ENCODE measurements at regions not wholly inside any gene's neighbourhood (a gene's known extent, or its start where the extent isn't known, plus 50 kb on each side); places are given as distances from the start of the nearest gene placed in this dataset.
"Not testable (repeated sequence)": the region's sequence is repeated elsewhere in the genome, so short reads cannot be mapped to it uniquely, and the experiment has no call there.

- no peaks in the 10 kb centered on the region for H3K36me3 Mint-ChIP-seq (ENCODE audit: low read depth)
- H3K9me3 Mint-ChIP-seq, result no peaks in the 10 kb centered on the region
Observed at GRCh38 chr15:26298010-26298658, 435.0 kb upstream of the ATP10A start.

DNA sequence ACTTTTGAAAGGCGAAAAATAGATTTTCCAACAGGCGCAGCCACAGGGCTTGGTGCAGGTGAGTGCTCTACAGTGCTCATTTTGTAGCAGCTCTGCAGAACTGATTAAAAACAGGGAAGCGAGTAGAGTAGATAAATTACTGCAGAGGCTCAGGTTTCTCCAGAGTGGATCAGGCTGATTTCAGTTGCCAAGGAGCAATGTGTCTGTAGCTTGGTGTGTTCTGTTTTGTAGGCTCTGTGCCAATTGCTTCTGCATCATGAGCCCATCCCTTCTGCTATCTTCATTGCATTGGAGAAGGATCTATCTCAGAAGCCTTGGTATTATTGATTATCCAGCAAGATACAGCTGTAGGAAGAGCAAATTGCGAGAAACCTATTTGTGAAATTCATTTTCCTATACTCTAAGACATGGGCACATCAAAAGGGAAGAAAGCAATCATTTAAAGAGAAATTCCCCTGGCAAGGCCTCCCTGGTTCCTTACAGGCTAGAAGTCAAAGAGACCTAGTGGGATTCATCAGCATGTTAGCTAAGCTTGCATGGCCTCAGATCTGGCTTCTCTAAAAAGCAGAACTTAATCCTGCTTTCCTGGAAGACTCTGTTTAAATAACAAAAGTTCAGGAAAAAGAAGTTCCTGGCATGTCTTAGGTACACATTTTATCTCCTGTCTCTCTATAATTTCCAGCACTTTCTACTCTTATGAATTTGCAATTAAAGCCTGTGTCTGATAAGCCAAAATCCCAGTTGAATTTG is 432.4 kb upstream of the ATP10A start:
- Mint-ChIP-seq H3K27ac (no peak overlapping the region), H3K9me3 (no peaks in the 10 kb centered on the region), H3K36me3 (ENCODE audit: low read depth) (no peaks in the 10 kb centered on the region), H3K4me1 (ENCODE audit: low read depth) (no peaks in the 10 kb centered on the region), H3K27me3 (ENCODE audit: low read depth) (peaks cover 8% of the 10 kb centered on the region), H3K4me3 (no peak overlapping the region)
- no peak for DNase-seq
- CTCF ChIA-PET, result no interaction called here
- intact Hi-C loops (cut with micrococcal nuclease), result no loop called here

More at GRCh38 chr15:26298010-26298658, 435.0 kb upstream of the ATP10A start:
- intact Hi-C loops (cut with micrococcal nuclease), result no loop called here
- no peak overlapping the region for H3K4me3 Mint-ChIP-seq
- DNase-seq, result no peak
- CTCF ChIA-PET, result no interaction called here
- H3K4me1 Mint-ChIP-seq (ENCODE audit: low read depth), result no peaks in the 10 kb centered on the region
- H3K27me3 Mint-ChIP-seq (ENCODE audit: low read depth), result peaks cover 10% of the 10 kb centered on the region
- H3K27ac Mint-ChIP-seq, result no peak overlapping the region

- CTCF ChIA-PET, result no interaction called here
- Mint-ChIP-seq H3K4me3 (no peak overlapping the region), H3K4me1 (ENCODE audit: low read depth) (no peaks in the 10 kb centered on the region), H3K27ac (no peak overlapping the region), H3K9me3 (no peaks in the 10 kb centered on the region), H3K36me3 (ENCODE audit: low read depth) (no peaks in the 10 kb centered on the region), H3K27me3 (ENCODE audit: low read depth) (peaks cover 8% of the 10 kb centered on the region)
- no peak for DNase-seq
- intact Hi-C loops (cut with micrococcal nuclease), result no loop called here
Observed at GRCh38 chr15:26294059-26294689, 431.0 kb upstream of the ATP10A start.

- DNase-seq, result no peak
- CTCF ChIA-PET, result no interaction called here
- Mint-ChIP-seq H3K4me1 (ENCODE audit: low read depth) (no peaks in the 10 kb centered on the region), H3K36me3 (ENCODE audit: low read depth) (no peaks in the 10 kb centered on the region), H3K27ac (no peak overlapping the region), H3K9me3 (peaks cover 15% of the 10 kb centered on the region), H3K4me3 (no peak overlapping the region), H3K27me3 (ENCODE audit: low read depth) (no peaks in the 10 kb centered on the region)
- intact Hi-C loops (cut with micrococcal nuclease), result no loop called here
Observed at GRCh38 chr15:26287381-26287780, 424.3 kb upstream of the ATP10A start.

- H3K9me3 Mint-ChIP-seq, result peaks cover 4% of the 10 kb centered on the region
- intact Hi-C loops (cut with micrococcal nuclease), result no loop called here
- H3K27me3 Mint-ChIP-seq (ENCODE audit: low read depth), result no peaks in the 10 kb centered on the region
- CTCF ChIA-PET, result interaction anchor here (0.5 kb wide), 2 partner anchors 462 to 772 kb away, joined by 4 to 5 read pairs; no protein-coding TSS in a partner anchor
- H3K36me3 Mint-ChIP-seq (ENCODE audit: low read depth), result no peaks in the 10 kb centered on the region
- no peak for DNase-seq
- no peak overlapping the region for H3K4me3 Mint-ChIP-seq
- H3K27ac Mint-ChIP-seq, result no peak overlapping the region
- H3K4me1 Mint-ChIP-seq (ENCODE audit: low read depth), result no peaks in the 10 kb centered on the region
Observed at GRCh38 chr15:26280281-26280680, 417.2 kb upstream of the ATP10A start.

DNA sequence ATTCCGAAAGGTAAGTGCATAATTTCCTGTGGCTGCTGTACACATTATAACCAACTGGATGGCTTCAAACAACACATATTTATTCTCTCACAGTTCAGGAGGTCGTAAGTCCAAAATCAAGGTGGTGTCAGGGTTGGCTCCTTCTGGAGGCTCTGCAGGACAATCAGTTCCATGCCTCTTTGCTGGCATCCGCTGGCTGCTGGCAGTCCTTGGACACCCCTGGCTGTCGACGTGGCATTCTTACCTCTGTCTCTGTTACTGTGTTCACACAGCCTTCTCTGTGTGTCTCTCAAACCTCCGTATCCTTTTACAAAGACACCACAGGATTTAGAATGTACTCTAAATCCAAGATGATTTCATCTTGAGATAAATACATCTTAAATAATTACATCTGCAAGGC is 398.8 kb upstream of the ATP10A start:
- H3K27ac Mint-ChIP-seq, result no peak overlapping the region
- intact Hi-C loops (cut with micrococcal nuclease), result no loop called here
- no peak for DNase-seq
- H3K36me3 Mint-ChIP-seq (ENCODE audit: low read depth), result no peaks in the 10 kb centered on the region
- no peaks in the 10 kb centered on the region for H3K4me1 Mint-ChIP-seq (ENCODE audit: low read depth)
- CTCF ChIA-PET, result no interaction called here
- H3K27me3 Mint-ChIP-seq (ENCODE audit: low read depth), result peaks cover 13% of the 10 kb centered on the region
- no peak overlapping the region for H3K4me3 Mint-ChIP-seq
- H3K9me3 Mint-ChIP-seq, result no peaks in the 10 kb centered on the region

- Mint-ChIP-seq H3K36me3 (ENCODE audit: low read depth) (no peaks in the 10 kb centered on the region), H3K27ac (no peak overlapping the region), H3K4me1 (ENCODE audit: low read depth) (no peaks in the 10 kb centered on the region), H3K4me3 (no peak overlapping the region), H3K27me3 (ENCODE audit: low read depth) (peaks cover 13% of the 10 kb centered on the region), H3K9me3 (no peaks in the 10 kb centered on the region)
- CTCF ChIA-PET, result interaction anchor here (0.7 to 2.4 kb wide), 7 partner anchors 8 to 753 kb away, joined by 3 to 8 read pairs (median 3); no protein-coding TSS in a partner anchor
- DNase-seq, result no peak
- intact Hi-C loops (cut with micrococcal nuclease), result no loop called here
Observed at GRCh38 chr15:26261413-26261812, 398.3 kb upstream of the ATP10A start.

DNA sequence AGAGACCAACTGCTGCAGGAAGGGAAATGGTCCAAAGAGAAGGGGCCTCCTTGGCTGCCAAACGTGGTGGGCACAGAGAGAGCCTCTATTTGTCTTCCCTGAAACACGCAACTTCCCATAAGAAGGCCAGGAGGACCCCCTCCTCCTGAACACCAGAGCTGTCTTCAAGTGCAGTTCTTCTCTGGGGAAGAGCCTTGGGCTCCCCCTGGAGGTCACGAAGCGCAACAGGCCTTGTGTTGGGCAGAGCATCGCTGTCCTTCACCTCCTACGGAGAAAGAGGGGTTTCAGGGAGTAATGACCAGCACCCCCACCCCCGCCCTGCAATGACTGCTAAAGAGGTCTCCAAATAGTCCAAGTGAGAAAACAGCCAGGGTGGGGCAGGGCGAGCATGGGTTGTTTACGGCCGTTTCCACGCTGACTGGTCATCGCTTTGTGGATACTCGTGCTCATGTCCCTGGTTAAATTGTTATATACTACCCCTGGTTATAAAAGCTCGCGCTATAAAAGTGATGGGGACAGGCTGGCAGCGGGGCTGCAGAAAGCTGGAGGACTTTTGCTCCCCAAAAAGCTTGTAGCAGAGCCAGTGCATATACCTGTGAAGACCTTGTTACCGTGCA is 397.5 kb upstream of the ATP10A start:
- no peaks in the 10 kb centered on the region for H3K4me1 Mint-ChIP-seq (ENCODE audit: low read depth)
- no peaks in the 10 kb centered on the region for H3K9me3 Mint-ChIP-seq
- no peak overlapping the region for H3K27ac Mint-ChIP-seq
- H3K4me3 Mint-ChIP-seq, result no peak overlapping the region
- peaks cover 13% of the 10 kb centered on the region for H3K27me3 Mint-ChIP-seq (ENCODE audit: low read depth)
- H3K36me3 Mint-ChIP-seq (ENCODE audit: low read depth), result no peaks in the 10 kb centered on the region
- intact Hi-C loops (cut with micrococcal nuclease), result loop anchor here (1.0 kb wide), 2 partner anchors 313 to 752 kb away; no protein-coding TSS in a partner anchor
- CTCF ChIA-PET, result interaction anchor here (0.6 to 2.4 kb wide), 11 partner anchors 8 to 755 kb away, joined by 3 to 8 read pairs (median 3); no protein-coding TSS in a partner anchor
- peak; percentile 38 for DNase-seq

GRCh38 chr15:26259581-26259980 is 396.5 kb upstream of the ATP10A start:
- no peak overlapping the region for H3K4me3 Mint-ChIP-seq
- H3K9me3 Mint-ChIP-seq, result no peaks in the 10 kb centered on the region
- H3K27ac Mint-ChIP-seq, result no peak overlapping the region
- no peak for DNase-seq
- CTCF ChIA-PET, result interaction anchor here (0.6 to 2.4 kb wide), 6 partner anchors 17 to 1178 kb away, joined by 3 to 8 read pairs (median 4); no protein-coding TSS in a partner anchor
- intact Hi-C loops (cut with micrococcal nuclease), result no loop called here
- peaks cover 13% of the 10 kb centered on the region for H3K27me3 Mint-ChIP-seq (ENCODE audit: low read depth)
- no peaks in the 10 kb centered on the region for H3K4me1 Mint-ChIP-seq (ENCODE audit: low read depth)
- no peaks in the 10 kb centered on the region for H3K36me3 Mint-ChIP-seq (ENCODE audit: low read depth)

- H3K27me3 Mint-ChIP-seq (ENCODE audit: low read depth); CTCF ChIA-PET; H3K4me3 Mint-ChIP-seq; H3K27ac Mint-ChIP-seq; H3K9me3 Mint-ChIP-seq; DNase-seq; H3K36me3 Mint-ChIP-seq (ENCODE audit: low read depth); H3K4me1 Mint-ChIP-seq (ENCODE audit: low read depth); intact Hi-C loops (cut with micrococcal nuclease): not testable (repeated sequence)
Observed at GRCh38 chr15:26244782-26245181, 381.7 kb upstream of the ATP10A start.

DNA sequence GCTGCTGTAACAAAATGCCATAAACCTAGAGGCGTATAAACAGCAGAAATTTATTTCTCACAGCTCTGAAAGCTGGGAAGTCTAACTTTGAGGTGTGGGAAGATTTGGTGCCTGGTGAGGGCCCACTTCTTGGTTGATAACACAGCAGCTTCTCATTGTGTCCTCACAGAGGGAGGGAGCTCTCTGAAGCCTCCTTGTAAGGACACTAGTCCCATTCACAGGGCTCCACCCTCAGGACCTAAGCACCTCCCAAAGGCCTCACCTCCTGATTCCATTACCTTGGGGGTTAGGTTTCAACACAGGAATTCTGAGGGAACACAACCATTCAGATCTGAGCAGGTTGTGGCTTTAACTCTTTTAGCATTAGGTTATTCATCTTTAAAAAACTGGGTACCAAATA is 380.3 kb upstream of the ATP10A start:
- CTCF ChIA-PET, result no interaction called here
- Mint-ChIP-seq H3K4me3 (no peak overlapping the region), H3K36me3 (ENCODE audit: low read depth) (peaks cover 2% of the 10 kb centered on the region), H3K27me3 (ENCODE audit: low read depth) (no peaks in the 10 kb centered on the region), H3K27ac (no peak overlapping the region), H3K9me3 (peaks cover 5% of the 10 kb centered on the region), H3K4me1 (ENCODE audit: low read depth) (no peaks in the 10 kb centered on the region)
- intact Hi-C loops (cut with micrococcal nuclease), result no loop called here
- DNase-seq, result no peak

GRCh38 chr15:26242565-26243071 is 379.5 kb upstream of the ATP10A start:
- no peak for DNase-seq
- Mint-ChIP-seq H3K4me1 (ENCODE audit: low read depth) (no peaks in the 10 kb centered on the region), H3K9me3 (peaks cover 5% of the 10 kb centered on the region), H3K36me3 (ENCODE audit: low read depth) (peaks cover 2% of the 10 kb centered on the region), H3K27ac (no peak overlapping the region), H3K27me3 (ENCODE audit: low read depth) (no peaks in the 10 kb centered on the region), H3K4me3 (no peak overlapping the region)
- CTCF ChIA-PET, result no interaction called here
- intact Hi-C loops (cut with micrococcal nuclease), result no loop called here
